GM04503 (cell line): ENCODE measurements at regions not wholly inside any gene's neighbourhood (a gene's known extent, or its start where the extent isn't known, plus 50 kb on each side); places are given as distances from the start of the nearest gene placed in this dataset.

Experiments
- DNase-seq: peaks from one replicate; pipeline ENCODE4 v3.0.0-alpha.2; 2012; ENCODE audit warnings: low read depth

DNA sequence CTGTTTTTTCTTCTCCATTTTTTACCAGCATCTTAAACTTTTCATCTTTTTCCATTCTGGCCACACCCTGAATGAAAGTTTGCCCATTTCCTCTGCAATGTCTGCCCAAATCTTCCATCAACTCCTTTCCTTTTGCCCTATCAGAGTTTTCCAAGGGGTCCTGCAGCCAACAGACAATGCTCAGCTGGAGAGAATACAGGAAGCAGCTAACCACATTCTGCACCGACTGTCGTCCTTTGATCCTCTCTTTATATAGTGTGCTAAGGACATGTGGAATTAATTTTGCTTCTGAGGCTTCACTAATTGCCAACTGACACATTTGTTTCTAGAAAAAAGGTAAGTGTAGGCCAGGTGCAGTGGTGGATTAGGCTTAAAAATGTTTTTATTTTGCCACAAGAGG lies 50.5 kb upstream of the DLX2 start:
- DNase-seq, result no peak

DNA sequence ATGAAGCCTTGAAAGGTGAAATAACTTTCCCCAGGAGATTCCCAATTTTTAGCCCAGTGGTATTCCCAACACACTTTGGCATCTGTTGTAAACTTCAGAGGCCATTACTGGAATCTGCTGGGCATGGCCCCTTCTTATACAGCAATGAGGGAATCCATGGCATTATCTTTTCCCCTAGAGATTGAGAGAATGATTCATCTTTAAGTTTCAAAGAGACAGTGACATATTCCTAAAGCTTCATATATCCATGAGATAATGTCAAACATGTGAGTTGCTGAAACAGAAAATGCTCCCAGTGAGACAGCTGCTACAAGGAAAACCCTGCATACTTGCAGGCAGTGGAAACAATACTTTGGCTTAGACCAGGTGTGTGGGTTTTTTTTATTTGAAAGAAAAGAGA lies 51.1 kb upstream of the DLX2 start:
- DNase-seq, result no peak

DNA sequence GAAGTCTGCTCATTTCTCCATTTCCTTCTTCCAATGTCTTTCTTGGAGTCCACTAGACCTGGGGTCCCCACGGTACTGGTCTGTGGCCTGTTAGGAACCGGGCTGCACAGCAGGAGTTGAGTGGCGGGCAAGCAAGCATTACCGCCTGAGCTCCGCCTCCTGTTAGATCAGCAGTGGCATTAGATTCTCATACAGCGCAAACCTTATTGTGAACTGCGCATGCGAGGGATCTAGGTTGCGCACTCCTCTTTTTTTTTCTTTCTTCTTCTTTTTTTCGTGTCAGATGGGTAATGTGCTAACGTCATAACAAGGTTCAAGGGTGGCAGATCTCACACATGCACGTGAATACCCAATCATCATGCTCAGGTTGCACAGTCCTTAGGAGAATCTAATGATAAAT lies 53.1 kb upstream of the DLX2 start:
- no peak for DNase-seq

DNA sequence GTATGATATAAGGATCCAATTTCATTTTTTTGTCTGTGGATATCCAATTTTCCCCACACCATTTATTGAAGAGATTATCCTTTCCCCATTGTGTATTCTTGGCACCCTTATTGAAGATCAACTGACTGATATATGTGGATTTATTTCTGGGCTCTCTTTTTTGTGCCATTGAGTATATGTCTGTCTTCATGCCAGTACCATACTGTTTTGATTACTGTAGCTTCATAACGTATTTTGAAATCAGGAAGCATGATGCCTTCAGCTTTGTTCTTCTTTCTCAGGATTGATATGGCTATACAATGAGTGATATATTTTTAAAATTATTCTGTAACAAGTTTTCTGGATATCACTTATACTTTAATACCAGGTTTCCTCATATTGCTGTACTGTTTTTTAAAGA lies 58.1 kb upstream of the DLX2 start:
- DNase-seq, result no peak

DNA sequence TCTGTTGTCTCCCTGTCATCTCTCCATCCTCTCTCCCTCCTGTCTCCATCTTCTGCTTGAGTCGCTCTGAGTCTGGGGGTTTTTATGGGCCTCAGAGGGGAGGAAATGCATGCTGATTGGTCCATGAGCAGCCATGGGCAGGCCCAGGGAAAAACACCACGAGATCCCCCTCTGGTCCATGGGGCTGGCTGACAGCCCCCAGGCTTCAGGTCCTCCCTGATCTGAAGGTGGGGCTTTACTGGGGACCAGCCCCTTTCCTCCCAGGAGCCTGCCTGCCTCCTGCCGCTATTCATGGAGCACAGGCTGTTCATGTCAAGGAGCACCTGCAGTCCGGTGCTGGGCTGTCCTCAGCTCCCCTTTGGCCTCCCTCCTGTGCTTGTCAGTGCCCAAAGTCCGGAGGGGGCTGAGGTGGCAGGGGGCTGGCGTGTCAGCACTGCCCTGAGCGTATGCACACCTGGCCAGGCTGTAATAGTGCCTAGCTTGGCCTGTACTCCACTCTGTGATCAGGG lies 59.6 kb upstream of the DLX2 start:
- no peak for DNase-seq

DNA sequence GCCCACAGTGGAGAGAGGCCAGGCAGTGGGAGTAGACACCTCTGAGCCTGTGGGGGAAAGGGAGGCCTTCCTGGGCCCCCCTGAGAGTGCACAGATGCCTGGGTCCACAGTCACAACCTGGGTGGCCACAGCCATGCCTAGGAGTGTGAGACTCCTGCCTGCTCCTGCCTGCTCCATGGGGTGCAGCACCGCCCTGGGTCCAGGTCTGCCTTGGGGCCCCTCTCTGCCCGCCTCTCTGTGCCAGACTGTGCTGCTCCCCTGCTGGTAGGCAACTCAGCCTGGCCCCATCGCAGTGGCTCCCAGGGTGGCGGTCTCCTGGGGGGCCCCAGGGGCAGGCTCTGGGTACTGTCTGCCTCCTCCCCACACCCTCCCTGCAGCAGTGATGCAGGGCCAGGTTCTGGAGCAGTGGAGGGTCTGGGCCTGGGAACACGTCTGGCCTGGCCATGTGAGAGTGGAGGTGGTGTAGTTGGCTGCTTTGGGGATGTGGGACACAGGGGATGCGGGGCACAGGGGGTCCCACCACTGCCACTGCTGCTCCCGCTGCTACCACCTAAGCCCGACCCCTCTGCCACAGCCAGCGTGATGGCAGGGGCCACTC lies 60.1 kb upstream of the DLX2 start:
- DNase-seq, result no peak

DNA sequence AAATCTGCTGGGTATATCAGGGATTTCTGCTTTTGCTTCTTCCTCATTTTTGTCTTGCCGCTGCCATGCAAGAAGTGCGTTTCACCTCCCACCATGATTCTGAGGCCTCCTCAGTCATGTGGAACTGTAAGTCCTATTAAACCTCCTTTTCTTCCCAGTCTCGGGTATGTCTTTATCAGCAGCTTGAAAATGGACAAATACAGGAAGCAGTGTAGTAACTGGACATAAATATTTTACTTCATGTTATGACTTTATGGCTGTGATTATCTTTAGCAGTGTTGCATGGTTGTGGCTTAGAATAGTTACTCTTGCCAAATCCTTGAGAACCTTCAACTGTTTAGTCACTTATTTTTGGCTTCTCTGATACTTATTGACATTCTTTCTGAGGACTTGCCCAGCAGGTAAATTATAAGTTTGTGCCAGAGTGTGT lies 66.2 kb upstream of the DLX2 start:
- DNase-seq, result peak; percentile 55

DNA sequence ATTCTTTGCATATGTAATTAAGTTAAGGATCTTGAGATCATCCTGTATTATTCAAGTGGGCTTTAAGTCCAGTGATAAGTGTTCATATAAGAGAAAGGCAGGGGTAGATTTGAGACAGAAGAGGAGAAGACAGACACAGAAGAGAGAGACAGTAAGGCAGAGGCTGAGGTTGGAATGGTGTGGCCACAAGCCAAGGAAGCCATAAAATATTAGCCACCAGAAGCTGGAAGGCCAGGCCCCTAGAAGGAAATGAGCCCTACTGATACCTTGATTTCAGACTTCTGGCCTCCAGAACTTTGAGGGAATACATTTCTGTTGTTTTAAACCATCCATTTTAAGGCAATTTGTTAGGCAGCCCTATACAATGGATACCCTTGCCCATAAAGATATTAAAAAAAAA lies 66.9 kb upstream of the DLX2 start:
- DNase-seq, result no peak

DNA sequence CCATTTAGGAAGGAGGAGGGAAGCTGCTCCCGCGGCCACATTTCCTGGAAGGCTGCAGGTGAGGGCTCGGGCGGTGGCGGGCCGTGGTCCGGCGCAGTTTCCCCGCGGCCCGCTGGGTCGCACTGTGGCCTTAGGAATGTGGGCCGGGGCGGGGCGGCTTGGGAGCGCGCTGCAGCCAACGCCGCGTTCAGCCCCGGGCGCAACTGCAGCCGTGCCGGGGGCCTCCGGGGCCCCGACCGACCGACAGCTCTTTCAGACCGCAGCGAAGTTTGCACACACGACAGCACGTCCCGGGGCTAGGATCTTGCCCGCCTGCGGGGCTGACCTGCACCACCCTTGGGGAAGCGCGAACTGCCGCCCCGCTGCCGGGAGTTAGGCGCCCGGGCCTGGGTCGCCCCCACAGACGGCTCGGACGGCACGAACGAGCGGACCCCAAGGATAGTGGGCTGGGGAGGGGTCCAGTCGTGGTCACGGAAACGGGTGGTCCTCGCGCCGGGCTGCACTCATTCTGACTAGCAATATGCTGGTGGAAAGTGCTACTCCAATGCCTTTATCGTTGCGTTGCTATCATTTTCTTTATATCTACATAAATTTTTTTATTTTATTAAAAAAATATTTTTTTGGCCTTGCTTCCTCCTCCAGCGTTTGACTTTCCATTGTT lies 69.9 kb upstream of the DLX2 start:
- DNase-seq, result no peak

DNA sequence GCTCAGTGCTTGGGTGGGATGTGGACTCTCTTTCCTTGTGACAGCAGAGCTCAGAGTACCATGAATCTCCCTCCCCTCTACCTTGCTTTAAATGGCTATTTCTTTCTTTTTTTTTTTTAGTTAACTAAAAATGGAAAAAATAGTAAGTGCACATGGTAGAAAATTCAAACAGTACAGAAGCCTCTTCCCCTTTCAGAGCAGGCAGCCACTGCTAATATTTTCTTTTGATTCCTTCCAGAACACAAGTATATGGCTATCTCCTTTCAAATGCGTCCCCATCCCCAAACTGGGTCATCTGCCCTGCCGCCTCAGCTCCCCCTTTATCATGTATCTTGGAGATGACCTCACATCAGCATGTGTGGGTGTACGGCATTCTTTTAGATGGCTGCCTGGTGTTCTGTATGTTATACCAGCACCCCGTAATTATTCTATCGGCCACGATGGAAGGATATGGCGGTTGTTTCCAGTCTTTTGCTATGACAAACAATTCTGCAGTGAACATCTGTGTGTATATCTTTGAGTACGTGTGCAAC lies 70.5 kb upstream of the DLX2 start:
- DNase-seq, result no peak

DNA sequence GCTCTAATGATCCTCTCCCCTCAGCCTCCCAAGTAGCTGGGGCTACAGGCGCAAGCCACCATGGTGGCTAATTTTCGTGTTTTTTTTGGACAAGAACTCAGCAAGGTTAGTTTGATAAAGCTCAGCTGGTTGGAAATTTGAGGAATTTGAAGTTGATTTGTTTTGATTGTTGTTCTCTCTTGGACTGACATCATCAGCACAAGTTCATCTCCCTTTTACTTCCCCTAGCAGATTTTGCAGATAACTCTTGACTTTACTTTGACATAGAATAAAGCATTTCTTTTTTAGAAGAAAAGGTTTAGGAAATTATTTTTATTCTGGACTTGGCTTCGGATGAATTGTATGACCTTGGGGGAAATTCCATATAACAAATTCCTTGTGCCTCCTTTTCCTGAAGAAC lies 74.9 kb upstream of the DLX2 start:
- no peak for DNase-seq

DNA sequence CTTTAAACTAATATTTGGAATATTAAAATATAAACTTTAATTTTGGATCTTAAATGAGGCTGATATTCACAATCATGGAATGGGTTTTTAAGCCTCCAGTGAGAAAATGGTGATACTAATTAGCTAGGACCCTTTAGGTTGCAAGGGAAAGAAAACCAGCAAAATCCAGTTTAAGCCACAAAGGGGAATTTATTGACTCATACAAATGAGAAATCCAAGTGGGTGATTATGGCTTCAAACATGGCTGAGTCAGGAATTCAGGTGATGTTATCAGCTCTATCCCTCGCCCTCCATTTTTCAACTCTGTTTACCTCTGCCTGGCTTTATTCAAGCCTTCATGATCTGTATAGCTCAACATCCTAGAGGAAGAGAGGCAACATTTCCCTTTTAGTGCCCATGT lies 75.3 kb upstream of the DLX2 start:
- no peak for DNase-seq

DNA sequence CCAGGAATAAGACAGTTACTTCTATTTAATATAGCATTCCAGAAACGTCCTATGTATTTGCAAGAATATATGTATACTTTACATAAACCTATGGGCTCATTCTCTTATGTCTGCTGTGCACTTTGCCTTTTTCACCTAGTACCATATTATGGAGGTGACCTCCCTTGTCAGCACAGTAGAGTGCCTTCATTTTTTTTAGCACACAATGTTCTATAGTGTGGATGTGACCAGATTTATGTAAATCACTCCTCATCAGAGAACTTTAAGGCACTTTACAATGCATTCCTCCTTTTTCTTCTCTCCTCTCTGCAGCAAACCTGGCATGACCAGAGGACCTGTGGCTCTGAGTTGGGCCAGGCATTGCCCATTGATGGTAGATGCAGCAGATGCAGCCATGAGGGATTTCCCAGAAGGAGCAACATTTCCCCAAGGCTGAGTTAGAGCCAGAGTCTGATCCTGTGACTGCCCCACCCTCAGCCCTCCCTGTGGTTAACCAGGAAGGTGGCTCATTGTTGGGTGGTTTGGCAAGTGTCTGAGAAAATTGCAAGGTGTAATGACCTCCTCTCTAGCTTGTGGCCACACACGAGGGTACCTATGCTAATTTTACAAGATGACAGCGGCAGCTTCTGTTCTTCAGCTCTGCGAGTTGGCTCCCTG lies 76.5 kb upstream of the DLX2 start:
- no peak for DNase-seq

DNA sequence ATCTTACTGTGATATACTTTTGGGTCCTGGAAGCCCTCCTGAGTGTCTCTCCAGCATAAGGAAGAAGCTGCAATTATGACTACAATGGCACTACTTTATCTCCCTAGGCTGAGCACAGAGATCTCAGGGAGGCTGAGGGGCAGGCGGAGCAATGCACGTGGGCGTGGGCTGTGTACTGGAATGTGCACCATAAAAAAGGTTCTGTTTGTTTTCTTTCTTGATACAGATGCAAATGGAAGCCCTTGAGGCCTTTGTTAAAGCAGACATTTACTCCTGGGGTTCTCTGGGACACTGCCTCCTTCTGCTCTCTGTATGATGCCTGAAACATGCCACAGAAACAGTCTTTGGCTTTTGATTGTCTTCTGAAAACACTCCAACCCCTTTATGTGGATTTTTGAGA lies 79.1 kb upstream of the DLX2 start:
- no peak for DNase-seq

DNA sequence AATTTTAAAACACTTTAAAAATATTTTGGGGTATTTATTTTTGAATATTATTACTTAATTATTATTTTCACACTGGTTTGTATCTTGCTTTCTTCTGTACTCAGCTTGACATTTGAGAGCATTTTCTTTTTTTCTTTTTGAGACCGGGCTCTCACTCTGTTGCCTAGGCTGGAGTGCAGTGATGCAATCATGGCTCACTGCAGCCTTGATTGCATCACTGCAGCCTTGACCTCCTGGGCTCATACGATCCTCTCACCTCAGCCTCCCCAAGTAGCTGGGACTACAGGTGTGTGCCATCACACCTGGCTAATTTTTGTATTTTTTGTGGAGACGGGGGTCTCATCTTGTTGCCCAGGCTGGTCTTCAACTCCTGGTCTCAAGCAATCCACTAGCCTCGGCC lies 79.9 kb upstream of the DLX2 start:
- no peak for DNase-seq

DNA sequence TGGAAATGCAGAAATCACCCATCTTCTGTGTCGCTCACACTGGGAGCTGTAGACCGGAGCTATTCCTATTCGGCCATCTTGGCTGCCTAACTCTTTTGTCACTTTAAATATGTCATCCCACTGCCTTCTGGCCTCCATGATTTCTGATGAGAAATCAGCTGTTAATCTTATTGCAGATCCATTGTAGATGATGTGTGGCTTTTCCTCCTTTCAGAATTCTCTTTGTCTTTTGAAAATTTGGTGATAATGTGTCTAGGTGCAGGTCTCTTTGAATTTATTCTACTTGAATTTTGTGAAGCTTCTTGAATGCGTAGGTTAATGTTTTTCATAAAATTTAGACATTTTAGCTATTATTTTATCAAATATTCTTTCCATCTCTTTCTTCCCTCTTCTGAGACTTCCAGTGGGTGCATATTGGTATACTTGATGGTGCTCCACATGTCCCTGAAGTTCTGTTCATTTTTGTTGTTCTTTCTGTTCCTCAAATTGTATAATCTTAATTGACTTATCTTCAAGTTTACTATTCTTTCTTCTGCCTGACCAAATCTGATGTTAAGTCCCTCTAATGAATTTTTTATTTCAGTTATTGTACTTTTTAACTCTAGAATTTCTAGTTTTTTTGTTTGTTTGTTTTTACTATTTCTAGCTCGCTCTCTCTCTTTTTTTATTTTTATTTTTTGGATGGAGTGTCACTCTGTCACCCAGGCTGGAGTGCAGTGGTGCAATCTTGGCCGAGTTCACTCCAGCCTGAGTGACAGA lies 90.8 kb upstream of the DLX2 start:
- DNase-seq, result no peak

DNA sequence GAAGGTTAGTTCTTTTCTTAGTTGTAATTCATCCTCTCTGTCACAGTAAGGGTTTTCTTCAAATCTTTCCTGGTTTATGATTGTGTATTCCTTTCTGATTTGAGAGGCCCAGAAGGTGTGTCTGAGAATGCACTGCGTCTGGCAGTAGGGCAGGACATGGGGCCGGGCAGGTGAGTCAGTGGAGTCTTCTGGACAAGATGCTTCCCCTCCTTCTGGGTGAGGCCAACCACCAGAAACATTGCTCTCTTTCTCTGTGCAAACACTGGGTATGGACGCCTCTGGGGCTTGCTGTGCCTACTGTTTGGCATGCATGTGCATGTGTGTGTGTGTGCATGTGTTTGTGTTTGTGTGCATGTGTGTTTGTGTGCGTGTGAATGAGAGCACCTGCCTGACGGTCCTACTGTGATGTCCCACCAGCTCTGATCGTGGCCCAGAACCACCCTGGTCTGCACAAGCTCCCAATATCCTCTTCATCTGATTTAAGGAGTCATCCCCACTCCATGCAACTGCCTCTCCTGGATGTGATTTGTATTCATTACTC lies 93.2 kb upstream of the DLX2 start:
- no peak for DNase-seq

DNA sequence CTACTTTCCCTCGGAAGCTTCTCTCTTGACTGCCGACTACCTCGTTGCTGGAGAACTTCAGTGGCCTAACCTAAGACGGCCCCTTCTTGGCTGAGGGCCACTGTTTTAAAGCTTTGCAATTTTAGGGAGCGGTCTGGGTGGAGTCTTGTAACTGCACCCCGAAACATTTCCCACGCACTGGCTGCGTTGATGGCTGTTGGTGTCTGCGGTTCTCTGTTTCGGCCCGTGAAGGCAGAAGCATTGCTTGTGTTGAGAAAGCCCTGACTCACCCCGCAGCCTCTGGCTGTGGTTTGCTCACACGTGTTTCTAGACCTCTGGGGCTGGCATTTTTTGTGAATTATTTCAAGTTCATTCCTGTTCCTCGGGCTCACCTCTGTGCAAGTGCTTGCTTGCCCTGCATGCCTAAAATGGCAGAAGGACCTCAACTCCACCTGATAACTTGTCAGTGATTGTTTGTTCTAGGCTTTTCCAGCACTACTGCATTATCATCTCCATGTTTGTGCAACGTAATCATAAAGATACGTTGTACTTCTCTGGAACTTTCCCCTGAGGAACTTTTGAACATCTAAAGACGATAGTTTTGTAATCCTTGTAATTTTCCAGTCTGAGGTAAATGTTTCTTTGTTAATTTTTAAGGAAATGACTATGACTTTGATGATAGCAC lies 94.2 kb upstream of the DLX2 start:
- DNase-seq, result no peak

DNA sequence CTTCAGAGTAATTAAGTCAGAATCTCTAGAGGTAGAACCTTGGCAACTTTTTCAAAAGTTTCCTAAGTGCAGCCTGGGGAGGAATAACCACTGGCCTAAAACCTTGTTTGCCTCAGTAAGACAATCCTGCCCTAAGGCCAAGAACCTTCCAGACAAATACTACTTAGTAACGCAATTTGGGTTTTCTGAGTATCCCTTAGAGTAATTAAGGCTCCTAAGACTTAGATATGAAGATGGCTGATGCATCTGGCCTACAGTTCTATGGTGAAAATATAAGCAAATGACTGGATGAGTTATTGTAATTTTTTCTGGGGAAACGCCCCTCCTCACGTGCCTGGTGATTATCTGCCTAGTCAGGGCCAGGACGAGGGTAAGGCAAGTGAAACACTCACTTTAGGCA lies 95.7 kb upstream of the DLX2 start:
- DNase-seq, result no peak

DNA sequence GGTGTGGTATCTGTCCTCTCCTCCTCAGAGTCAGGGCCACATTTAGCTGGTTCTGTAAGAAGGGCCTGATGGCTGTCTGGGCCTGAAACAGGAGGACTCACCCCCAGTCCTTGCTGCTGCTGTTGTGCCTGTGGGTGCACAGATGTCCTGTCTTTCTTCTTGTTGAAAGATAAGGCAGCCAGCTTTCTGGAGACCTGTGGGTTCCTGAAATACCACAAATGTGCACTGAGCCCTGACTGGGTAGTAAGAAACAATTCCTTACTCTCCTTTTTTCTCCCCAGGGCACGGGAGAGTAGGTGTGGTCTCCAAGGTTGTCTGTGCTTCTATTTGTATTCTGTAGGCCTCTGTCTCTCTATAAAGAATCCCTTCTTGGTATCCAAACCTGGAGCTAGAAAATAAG lies 96.2 kb upstream of the DLX2 start:
- no peak for DNase-seq

DNA sequence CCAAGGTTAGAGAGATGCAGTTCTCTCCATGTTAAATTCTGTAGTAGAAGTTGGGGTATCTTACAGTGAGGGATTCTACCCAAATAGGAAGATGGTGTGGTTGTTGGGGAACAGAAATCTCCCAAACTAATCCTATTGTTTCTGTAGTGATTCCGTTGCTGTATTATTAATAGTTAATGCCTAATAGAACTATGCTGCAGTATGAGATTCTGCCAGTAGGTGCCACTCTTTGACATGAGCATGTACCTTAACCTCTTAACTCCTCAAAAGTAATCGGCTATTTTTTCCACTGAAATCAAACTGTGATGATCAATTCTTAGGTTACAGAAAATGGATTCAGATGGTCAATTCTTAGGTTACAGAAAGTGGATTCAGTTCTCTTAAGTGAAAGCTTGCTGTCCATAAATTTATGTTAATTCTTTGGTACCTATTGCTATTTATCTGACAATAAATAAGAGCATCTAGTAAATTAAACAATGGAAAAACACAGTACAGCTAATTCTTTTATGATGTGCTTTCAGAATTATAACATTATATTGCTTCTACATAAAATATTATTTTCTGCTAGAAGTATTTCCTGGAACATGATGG lies 97.9 kb upstream of the DLX2 start:
- no peak for DNase-seq
